ENCODE measurements at regions not wholly inside any gene's neighbourhood (a gene's known extent, or its start where the extent isn't known, plus 50 kb on each side); places are given as distances from the start of the nearest gene placed in this dataset.
"Not testable (repeated sequence)": the region's sequence is repeated elsewhere in the genome, so short reads cannot be mapped to it uniquely, and the experiment has no call there.

- Mint-ChIP-seq H3K27ac (no peak overlapping the region), H3K27me3 (peaks cover 1% of the 10 kb centered on the region), H3K4me1 (peaks cover 5% of the 10 kb centered on the region), H3K36me3 (ENCODE audit: low read depth) (no peaks in the 10 kb centered on the region), H3K4me3 (no peak overlapping the region), H3K9me3 (ENCODE audit: low read depth) (no peaks in the 10 kb centered on the region)
- ChIA-PET POLR2A (interaction anchor here (0.7 kb wide), 1 partner anchor 53 kb away, joined by 3 read pairs; no protein-coding TSS in a partner anchor), CTCF (interaction anchor here (0.8 to 1.2 kb wide), 2 partner anchors 53 to 118 kb away, joined by 3 to 5 read pairs; no protein-coding TSS in a partner anchor)
- no peak for ATAC-seq
- no peak for DNase-seq
- intact Hi-C loops (cut with DNase I, micrococcal nuclease), result loop anchor here in 1 of 2 experiments (2.0 kb wide), 1 partner anchor 53 kb away; no protein-coding TSS in a partner anchor
Observed at GRCh38 chr1:110260194-110260593, 50.1 kb downstream of the KCNC4 start.

DNA sequence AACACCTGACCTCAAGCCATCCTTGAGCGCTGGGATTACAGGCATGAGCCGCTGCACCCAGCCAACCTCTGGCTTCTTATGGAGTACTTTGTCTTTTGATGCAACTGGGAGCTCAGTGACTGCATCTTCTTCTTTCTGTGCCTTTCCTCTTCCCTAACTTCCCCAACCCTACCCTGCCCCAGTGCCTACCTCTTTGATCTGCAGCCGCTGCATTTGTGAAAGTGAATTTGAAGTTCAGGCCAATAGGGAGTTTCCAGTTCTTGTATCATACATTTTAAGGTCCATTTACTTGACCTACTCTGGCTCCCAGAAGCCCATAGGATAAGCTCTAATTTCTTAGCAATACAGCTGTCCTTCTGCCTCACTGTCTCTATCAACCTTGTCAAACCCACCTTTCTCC lies 52.2 kb downstream of the KCNC4 start:
- Mint-ChIP-seq H3K9me3 (ENCODE audit: low read depth) (no peaks in the 10 kb centered on the region), H3K27ac (no peak overlapping the region), H3K27me3 (peaks cover 1% of the 10 kb centered on the region), H3K4me1 (no peaks in the 10 kb centered on the region), H3K36me3 (ENCODE audit: low read depth) (no peaks in the 10 kb centered on the region), H3K4me3 (no peak overlapping the region)
- POLR2A ChIA-PET, result no interaction called here
- intact Hi-C loops (cut with DNase I, micrococcal nuclease), result loop anchor here in 1 of 2 experiments (2.0 kb wide), 1 partner anchor 51 kb away; the partner anchor contains the start of gene KCNC4
- ATAC-seq, result no peak
- DNase-seq, result no peak
- CTCF ChIA-PET, result interaction anchor here (0.7 to 1.5 kb wide), 4 partner anchors 52 to 1512 kb away, joined by 3 to 10 read pairs (median 4); partner anchors contain the start of gene KCNC4

- no peaks in the 10 kb centered on the region for H3K4me1 Mint-ChIP-seq
- ATAC-seq (peak; percentile 91), DNase-seq (peak; percentile 36)
- H3K9me3 Mint-ChIP-seq (ENCODE audit: low read depth), result no peaks in the 10 kb centered on the region
- ChIA-PET CTCF (interaction anchor here (0.7 to 1.5 kb wide), 4 partner anchors 53 to 1511 kb away, joined by 3 to 10 read pairs (median 4); partner anchors contain the start of gene KCNC4), POLR2A (no interaction called here)
- H3K27me3 Mint-ChIP-seq, result peaks cover 1% of the 10 kb centered on the region
- H3K4me3 Mint-ChIP-seq, result no peak overlapping the region
- no peak overlapping the region for H3K27ac Mint-ChIP-seq
- no peaks in the 10 kb centered on the region for H3K36me3 Mint-ChIP-seq (ENCODE audit: low read depth)
- intact Hi-C loops (cut with DNase I, micrococcal nuclease), result loop anchor here in 1 of 2 experiments (2.0 kb wide), 1 partner anchor 52 kb away; the partner anchor contains the start of gene KCNC4
Observed at GRCh38 chr1:110262846-110263631, 52.9 kb downstream of the KCNC4 start.

GRCh38 chr1:110264430-110264829 lies 54.3 kb downstream of the KCNC4 start:
- Mint-ChIP-seq H3K27me3 (peaks cover 1% of the 10 kb centered on the region), H3K4me3 (no peak overlapping the region), H3K36me3 (ENCODE audit: low read depth) (no peaks in the 10 kb centered on the region), H3K4me1 (no peaks in the 10 kb centered on the region), H3K27ac (no peak overlapping the region), H3K9me3 (ENCODE audit: low read depth) (no peaks in the 10 kb centered on the region)
- CTCF ChIA-PET, result interaction anchor here (0.7 kb wide), 2 partner anchors 57 to 174 kb away, joined by 3 read pairs; no protein-coding TSS in a partner anchor
- no peak for DNase-seq
- POLR2A ChIA-PET, result no interaction called here
- no peak for ATAC-seq
- intact Hi-C loops (cut with DNase I, micrococcal nuclease), result no loop called here

GRCh38 chr1:110265186-110265585 lies 55.1 kb downstream of the KCNC4 start:
- Mint-ChIP-seq H3K27ac (no peak overlapping the region), H3K9me3 (ENCODE audit: low read depth) (no peaks in the 10 kb centered on the region), H3K4me1 (no peaks in the 10 kb centered on the region), H3K27me3 (no peaks in the 10 kb centered on the region), H3K36me3 (ENCODE audit: low read depth) (no peaks in the 10 kb centered on the region), H3K4me3 (no peak overlapping the region)
- ATAC-seq (no peak), DNase-seq (no peak)
- ChIA-PET CTCF (interaction anchor here (0.7 to 1.3 kb wide), 2 partner anchors 44 to 58 kb away, joined by 3 read pairs; no protein-coding TSS in a partner anchor), POLR2A (no interaction called here)
- intact Hi-C loops (cut with DNase I, micrococcal nuclease), result no loop called here

DNA sequence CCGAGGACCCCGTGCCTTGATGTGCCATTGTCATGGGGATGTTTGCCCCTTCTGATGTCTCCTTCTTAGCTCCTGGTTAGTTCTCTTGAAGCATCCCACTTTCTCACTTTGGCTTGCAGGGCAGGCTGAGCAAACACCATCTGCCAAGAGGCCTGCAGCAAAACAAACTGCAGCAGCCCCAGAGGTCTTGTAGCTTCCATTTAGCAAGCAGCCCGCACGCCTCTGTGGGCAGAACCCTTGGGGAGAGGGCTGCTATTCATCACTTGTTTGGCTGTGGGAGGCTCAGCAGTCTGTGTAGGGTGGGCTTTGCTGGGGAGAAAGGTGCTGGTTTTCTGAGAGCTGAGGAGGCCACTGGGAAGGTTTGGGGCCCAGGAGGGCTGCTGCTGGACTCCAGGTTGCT lies 56.7 kb downstream of the KCNC4 start:
- no peaks in the 10 kb centered on the region for H3K27me3 Mint-ChIP-seq
- H3K36me3 Mint-ChIP-seq (ENCODE audit: low read depth), result no peaks in the 10 kb centered on the region
- ChIA-PET CTCF (interaction anchor here (0.8 to 1.3 kb wide), 3 partner anchors 42 to 60 kb away, joined by 3 read pairs; no protein-coding TSS in a partner anchor), POLR2A (no interaction called here)
- no peak overlapping the region for H3K27ac Mint-ChIP-seq
- intact Hi-C loops (cut with DNase I, micrococcal nuclease), result no loop called here
- no peaks in the 10 kb centered on the region for H3K9me3 Mint-ChIP-seq (ENCODE audit: low read depth)
- no peak overlapping the region for H3K4me3 Mint-ChIP-seq
- no peaks in the 10 kb centered on the region for H3K4me1 Mint-ChIP-seq
- DNase-seq, result no peak
- no peak for ATAC-seq

DNA sequence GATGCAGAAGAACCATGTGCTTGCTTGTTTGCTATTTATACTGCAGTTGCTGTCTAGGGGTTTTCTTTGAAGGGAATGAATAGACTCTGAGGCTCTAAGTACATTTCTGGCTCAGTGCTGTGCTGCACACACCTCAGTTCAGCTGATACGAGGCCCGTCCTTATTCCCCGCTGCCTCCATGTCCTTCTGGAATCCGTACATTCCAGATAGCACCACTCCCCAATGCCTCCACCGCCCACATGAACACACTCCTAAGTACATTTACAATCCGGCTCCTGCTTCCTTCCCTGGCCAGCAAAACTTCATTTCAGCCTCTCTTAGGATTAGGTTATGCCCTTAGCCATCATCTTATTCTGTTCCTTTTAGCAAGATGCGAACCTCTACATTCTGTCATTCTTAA lies 57.1 kb downstream of the KCNC4 start:
- POLR2A ChIA-PET, result no interaction called here
- DNase-seq, result no peak
- CTCF ChIA-PET, result interaction anchor here (0.8 kb wide), 1 partner anchor 58 kb away, joined by 3 read pairs; no protein-coding TSS in a partner anchor

DNA sequence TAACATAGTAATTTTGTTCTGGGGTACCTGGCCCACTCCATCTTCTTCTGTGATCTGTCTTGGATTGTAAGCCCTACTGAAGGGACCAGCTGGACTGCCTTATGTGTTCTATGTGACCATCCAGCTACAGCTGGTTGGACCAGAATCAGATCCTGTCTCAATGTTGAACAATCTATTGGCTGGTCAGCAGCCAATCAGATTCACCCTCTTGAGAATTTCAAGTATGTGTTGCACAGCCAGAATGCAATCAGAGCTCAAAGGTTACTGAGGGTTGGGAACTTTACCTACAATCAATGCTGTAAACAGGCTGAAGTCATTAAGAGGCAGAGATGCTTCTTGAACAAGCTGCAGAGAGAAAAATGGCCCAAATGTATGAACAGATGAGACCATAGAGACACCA lies 61.9 kb downstream of the KCNC4 start:
- Mint-ChIP-seq H3K36me3 (ENCODE audit: low read depth) (no peaks in the 10 kb centered on the region), H3K27me3 (peaks cover 3% of the 10 kb centered on the region), H3K4me3 (no peak overlapping the region), H3K27ac (no peak overlapping the region), H3K4me1 (no peaks in the 10 kb centered on the region), H3K9me3 (ENCODE audit: low read depth) (no peaks in the 10 kb centered on the region)
- intact Hi-C loops (cut with DNase I, micrococcal nuclease), result no loop called here
- DNase-seq (no peak), ATAC-seq (no peak)
- POLR2A ChIA-PET, result no interaction called here
- CTCF ChIA-PET, result interaction anchor here (1.1 kb wide), 1 partner anchor 69 kb away, joined by 3 read pairs; no protein-coding TSS in a partner anchor

More for the DNA sequence above, 57.1 kb downstream of the KCNC4 start:
- Mint-ChIP-seq H3K4me3 (no peak overlapping the region), H3K4me1 (no peaks in the 10 kb centered on the region), H3K9me3 (ENCODE audit: low read depth) (no peaks in the 10 kb centered on the region), H3K36me3 (ENCODE audit: low read depth) (no peaks in the 10 kb centered on the region), H3K27me3 (no peaks in the 10 kb centered on the region), H3K27ac (no peak overlapping the region)
- no peak for ATAC-seq
- intact Hi-C loops (cut with DNase I, micrococcal nuclease), result no loop called here

DNA sequence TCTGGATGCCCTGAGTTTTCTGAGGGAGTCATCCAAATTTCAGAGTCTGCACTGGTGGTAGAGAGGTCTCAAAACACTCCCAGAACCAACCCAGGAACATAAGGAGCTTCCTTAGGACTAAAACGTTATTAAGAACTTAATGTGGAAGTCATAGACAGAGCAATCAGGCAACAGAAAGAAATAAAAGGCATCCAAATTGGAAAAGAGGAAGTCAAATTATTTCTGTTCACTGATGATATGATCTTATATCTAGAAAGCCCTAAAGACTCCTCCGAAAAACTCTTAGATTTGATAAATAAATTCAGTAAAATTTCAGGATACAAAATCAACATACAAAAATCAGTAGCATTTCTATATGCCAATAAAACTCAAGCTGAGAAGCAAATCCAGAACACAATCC lies 63.7 kb downstream of the KCNC4 start:
- intact Hi-C loops (cut with DNase I, micrococcal nuclease); POLR2A ChIA-PET: not testable (repeated sequence)

GRCh38 chr1:110280126-110280525 lies 59.1 kb upstream of the RBM15 start:
- DNase-seq (no peak), ATAC-seq (no peak)
- Mint-ChIP-seq H3K9me3 (ENCODE audit: low read depth) (no peaks in the 10 kb centered on the region), H3K36me3 (ENCODE audit: low read depth) (no peaks in the 10 kb centered on the region), H3K4me1 (no peaks in the 10 kb centered on the region), H3K27me3 (no peaks in the 10 kb centered on the region), H3K4me3 (no peak overlapping the region), H3K27ac (no peak overlapping the region)
- intact Hi-C loops (cut with DNase I, micrococcal nuclease), result no loop called here
- CTCF ChIA-PET, result interaction anchor here (0.6 to 1.7 kb wide), 4 partner anchors 33 to 215 kb away, joined by 3 to 6 read pairs (median 4); no protein-coding TSS in a partner anchor
- POLR2A ChIA-PET, result no interaction called here

More for the DNA sequence above, 63.7 kb downstream of the KCNC4 start:
- H3K4me3 Mint-ChIP-seq; H3K9me3 Mint-ChIP-seq (ENCODE audit: low read depth); CTCF ChIA-PET; DNase-seq; H3K27ac Mint-ChIP-seq; H3K4me1 Mint-ChIP-seq; H3K27me3 Mint-ChIP-seq; ATAC-seq; H3K36me3 Mint-ChIP-seq (ENCODE audit: low read depth): not testable (repeated sequence)

DNA sequence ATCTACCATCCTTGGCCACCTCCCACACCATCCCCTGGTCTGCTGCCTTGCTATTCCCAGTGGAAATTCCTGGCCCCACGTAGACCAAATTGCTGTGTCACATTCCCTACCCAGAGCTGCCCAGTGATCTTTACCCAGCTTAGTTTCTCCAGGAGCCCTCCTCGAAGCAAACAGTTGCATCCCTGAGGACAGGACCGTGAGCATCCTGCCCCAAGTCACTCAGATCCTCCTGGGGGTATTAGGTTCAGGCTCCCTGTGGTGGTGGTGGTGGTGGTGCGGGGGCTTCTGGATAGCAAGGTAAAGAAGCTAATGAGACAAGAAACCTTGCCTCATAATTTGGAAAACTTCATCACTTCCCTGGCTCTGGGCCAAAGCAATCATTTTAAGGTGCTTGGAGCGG lies 58.4 kb upstream of the RBM15 start:
- POLR2A ChIA-PET, result interaction anchor here (0.7 kb wide), 1 partner anchor 163 kb away, joined by 5 read pairs; no protein-coding TSS in a partner anchor
- Mint-ChIP-seq H3K4me3 (no peak overlapping the region), H3K4me1 (no peaks in the 10 kb centered on the region), H3K27me3 (no peaks in the 10 kb centered on the region), H3K9me3 (ENCODE audit: low read depth) (no peaks in the 10 kb centered on the region), H3K36me3 (ENCODE audit: low read depth) (no peaks in the 10 kb centered on the region), H3K27ac (no peak overlapping the region)
- DNase-seq, result no peak
- intact Hi-C loops (cut with DNase I, micrococcal nuclease), result no loop called here
- CTCF ChIA-PET, result no interaction called here
- ATAC-seq, result no peak

Measured in activated CD4-positive, alpha-beta T cell treated with anti-CD3 and anti-CD28 coated beads for 36 hours (primary cell).